ENCODE measurements at regions not wholly inside any gene's neighbourhood (a gene's known extent, or its start where the extent isn't known, plus 50 kb on each side); places are given as distances from the start of the nearest gene placed in this dataset.
A peak's percentile ranks its signal among the peaks of the same experiment; 100 is the strongest.
"Not testable (repeated sequence)": the region's sequence is repeated elsewhere in the genome, so short reads cannot be mapped to it uniquely, and the experiment has no call there.

DNA sequence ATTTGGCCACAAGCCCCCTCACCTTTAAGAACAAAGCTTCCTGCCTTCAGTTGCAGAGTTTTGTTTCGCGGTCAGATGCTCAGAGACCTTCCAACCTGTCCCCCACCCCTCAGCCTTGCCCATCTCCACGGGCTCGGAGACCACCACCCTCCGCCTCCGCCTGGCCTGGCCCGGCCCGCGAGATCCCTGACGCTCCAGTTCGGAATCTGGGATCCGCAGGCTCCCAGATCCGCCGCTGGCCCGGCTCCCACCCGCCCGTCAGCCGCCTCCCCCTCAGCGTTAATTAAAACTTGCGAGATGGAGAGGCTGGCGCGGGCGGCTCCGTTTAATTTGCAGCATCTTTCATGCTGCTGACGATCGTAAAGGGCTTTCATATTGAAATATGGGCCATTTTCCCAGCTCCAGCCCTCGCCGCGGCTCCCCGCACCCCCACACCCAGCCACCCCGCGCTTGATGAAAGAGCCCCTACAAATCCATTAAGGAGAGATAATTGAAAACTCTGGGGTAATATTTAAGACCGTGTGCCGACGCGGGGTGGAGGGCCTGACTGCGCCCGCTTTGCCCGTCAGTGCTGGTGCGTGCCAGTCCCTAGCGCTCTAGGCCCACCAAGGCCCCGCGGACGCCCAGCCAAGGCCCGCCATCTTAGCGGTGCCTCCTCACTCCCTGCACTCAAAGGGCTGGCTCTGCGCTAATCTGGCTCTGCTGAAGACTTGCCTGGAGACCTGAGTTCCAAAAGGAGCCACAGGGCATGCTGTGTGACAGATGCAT is 940.7 kb upstream of the DEFB115 start:
- H3K9me3 Mint-ChIP-seq, H3K36me3 Mint-ChIP-seq, H3K4me1 Mint-ChIP-seq, H3K4me3 Mint-ChIP-seq, H3K27ac Mint-ChIP-seq, DNase-seq: not testable (repeated sequence)
- peaks cover 34% of the 10 kb centered on the region for H3K27me3 Mint-ChIP-seq

DNA sequence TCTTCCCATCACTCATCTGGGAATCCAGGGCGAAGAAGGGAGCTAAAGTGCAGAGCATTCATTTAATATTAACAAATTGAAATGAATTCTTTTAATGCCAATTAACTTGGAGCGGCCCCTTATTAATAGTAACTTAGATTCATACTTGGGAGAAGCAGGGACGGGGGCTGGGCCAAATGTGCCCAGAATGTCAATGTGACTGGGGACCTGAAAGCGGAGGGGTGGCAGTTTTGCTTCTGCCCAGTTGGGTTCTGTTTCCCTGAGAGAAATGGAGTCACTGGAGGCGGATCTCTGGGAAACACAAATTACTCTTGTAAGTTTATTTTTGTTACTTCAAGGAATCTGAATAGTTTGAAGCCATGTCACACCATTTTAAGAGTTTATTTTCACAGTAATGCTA is 923.7 kb upstream of the DEFB115 start:
- DNase-seq, H3K4me3 Mint-ChIP-seq, H3K36me3 Mint-ChIP-seq, H3K4me1 Mint-ChIP-seq, H3K27me3 Mint-ChIP-seq, H3K27ac Mint-ChIP-seq, H3K9me3 Mint-ChIP-seq: not testable (repeated sequence)

DNA sequence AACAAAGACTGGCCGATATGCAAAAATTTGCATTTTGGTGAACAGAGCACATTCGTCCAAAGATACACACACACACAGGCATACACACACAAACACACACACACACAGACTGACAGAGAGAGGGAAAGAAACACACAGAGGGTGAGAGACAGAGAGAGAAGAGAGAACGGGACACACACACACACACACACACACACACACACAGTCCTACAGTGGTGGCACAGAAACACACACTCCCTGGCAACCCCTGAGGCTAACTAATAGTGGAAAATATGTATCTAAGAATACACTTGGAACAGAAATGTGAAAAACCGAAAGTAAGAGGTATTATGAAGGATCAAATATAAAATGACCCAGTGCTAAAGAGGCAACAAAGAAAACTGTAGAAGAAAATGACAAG is 919.9 kb upstream of the DEFB115 start:
- H3K9me3 Mint-ChIP-seq, H3K27ac Mint-ChIP-seq, H3K36me3 Mint-ChIP-seq, H3K4me3 Mint-ChIP-seq, DNase-seq, H3K27me3 Mint-ChIP-seq, H3K4me1 Mint-ChIP-seq: not testable (repeated sequence)

DNA sequence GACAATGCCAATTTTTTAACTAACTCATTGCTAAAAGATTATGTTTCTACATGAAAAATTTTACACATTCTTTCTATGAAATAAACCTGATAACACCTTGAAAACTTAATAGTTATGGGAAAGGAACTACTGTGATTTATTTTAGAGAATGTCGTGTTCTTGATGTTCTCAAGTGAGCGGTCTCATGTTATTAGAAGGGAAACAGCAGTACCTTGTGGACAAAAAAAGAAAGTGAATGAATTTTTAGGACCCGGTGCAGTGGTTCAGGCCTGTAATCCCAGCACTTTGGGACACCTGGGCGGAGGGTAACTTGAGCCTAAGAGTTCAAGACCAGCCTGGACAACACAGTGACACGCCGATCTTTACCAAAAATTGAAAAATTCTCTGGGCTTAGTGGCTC is 908.5 kb upstream of the DEFB115 start:
- H3K36me3 Mint-ChIP-seq, H3K4me1 Mint-ChIP-seq, H3K27ac Mint-ChIP-seq, H3K27me3 Mint-ChIP-seq, DNase-seq, H3K4me3 Mint-ChIP-seq, H3K9me3 Mint-ChIP-seq: not testable (repeated sequence)

DNA sequence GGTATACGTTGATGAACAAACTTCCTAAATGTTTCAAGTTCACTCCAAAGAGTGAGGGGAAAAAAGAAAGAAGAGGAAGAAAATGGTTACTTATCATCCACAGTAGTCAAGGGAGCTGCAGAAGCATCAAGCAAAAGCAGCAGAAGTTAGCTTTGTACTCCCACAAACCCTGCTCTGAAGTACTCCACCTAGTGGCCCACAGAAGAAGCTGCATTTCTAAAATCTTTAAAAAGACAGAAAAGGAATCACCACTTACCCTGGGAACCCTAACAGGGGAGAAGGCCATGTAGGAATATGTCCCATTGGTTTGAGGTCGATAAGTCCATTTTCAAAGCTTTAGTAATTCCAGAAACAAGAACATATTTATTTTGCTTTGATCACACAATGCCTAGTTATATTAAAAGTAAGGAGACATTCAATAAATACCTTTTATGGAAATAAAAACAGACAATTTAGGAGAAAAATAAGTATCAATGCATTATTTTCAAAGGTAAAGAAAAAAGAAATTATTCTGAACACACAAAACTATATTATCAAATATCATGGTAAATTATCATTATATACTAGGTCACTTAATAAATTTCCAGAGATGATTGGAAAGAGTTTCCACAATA is 900.5 kb upstream of the DEFB115 start:
- H3K4me3 Mint-ChIP-seq, DNase-seq, H3K36me3 Mint-ChIP-seq, H3K27ac Mint-ChIP-seq, H3K27me3 Mint-ChIP-seq, H3K4me1 Mint-ChIP-seq, H3K9me3 Mint-ChIP-seq: not testable (repeated sequence)

DNA sequence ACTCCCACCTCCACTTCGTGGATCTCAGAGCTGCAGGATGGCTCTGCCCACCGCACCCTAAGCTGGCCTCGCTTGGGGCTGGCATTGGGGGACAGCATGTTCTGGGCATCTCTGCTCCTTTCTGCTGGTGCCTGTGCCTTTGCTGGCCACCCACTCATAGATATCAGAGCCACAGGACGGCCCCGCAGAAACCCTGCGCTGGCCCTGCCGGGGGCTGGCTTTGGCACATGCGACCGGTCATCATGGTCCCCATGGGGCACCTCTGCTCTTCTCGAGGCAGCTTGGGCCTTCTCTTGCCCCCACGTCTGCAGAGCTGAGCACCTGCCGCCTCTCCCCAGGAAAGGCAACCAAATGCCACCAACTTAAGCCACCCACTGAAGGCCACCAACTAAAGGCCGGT is 895.7 kb upstream of the DEFB115 start:
- H3K36me3 Mint-ChIP-seq, H3K4me3 Mint-ChIP-seq, H3K27ac Mint-ChIP-seq, H3K9me3 Mint-ChIP-seq, H3K4me1 Mint-ChIP-seq, H3K27me3 Mint-ChIP-seq, DNase-seq: not testable (repeated sequence)

DNA sequence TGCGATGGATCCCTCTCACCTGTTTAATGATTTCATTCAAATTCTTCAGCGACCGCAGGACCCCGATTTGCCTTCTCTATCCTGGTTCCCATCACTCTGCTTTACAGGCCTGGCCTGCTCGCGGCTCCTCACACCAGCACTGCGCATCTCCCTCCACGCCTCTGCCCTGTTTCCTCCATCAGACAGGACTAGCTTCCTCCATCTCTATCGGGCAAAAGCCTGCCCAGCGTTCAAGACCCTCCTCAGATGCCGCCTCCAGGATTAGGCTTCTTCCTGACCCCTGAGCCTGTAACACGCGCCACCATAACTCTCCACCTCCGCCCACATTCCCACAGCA is 881.1 kb upstream of the DEFB115 start:
- not testable (repeated sequence) for DNase-seq, H3K9me3 Mint-ChIP-seq, H3K27me3 Mint-ChIP-seq
- Mint-ChIP-seq H3K27ac (peak overlapping the region; percentile 92), H3K4me3 (peak overlapping the region; percentile 81), H3K4me1 (peaks cover 22% of the 10 kb centered on the region), H3K36me3 (peaks cover 21% of the 10 kb centered on the region)

DNA sequence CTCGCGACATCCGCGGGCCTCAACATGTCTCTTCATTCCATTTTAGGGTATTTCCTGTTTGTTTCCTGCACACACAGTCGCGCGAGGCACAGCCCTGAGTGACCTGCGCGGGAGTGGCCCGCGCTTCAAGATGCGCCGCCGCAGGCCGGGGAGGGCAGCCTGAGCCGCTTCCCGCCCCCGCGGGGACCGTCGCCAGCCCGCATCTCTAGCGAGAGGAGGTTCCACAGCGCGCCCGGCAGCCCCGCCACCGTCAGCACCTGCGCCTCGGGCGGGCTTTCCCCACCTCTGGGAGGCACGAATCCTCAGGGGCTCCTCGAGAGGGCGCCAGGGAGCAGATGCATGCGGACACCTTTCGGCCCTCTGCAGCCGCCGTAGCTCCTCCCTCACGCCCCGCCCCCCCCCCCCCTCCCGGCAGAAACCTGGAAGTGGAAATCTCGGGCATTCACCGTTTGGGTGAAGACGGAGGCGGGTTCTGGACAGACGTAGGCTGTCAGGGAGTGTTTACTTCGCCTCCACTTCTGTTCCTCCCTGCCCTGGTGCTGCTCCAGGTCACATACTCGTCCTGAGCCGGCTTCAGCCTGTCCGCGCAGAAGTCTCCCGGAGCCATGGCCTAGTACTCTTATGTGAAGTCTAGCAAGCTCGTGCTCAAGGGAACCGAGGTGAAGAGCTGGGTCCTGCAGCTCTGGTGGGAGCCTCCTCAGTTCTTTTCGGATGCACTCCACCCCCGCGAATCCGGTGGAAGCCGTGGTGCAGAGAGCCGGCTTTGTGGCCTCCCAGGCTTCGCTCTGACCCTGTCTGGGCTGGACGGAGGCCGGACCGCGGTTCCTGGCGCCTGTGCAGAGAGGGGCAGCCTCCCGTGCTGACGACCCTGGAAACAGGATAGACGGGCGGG is 880.5 kb upstream of the DEFB115 start:
- Mint-ChIP-seq H3K4me1 (peaks cover 28% of the 10 kb centered on the region), H3K36me3 (peaks cover 23% of the 10 kb centered on the region), H3K27me3 (no peaks in the 10 kb centered on the region), H3K4me3 (peak overlapping the region; percentile 94), H3K27ac (peak overlapping the region; percentile 92), H3K9me3 (peaks cover 3% of the 10 kb centered on the region)
- DNase-seq = peak; percentile 91

DNA sequence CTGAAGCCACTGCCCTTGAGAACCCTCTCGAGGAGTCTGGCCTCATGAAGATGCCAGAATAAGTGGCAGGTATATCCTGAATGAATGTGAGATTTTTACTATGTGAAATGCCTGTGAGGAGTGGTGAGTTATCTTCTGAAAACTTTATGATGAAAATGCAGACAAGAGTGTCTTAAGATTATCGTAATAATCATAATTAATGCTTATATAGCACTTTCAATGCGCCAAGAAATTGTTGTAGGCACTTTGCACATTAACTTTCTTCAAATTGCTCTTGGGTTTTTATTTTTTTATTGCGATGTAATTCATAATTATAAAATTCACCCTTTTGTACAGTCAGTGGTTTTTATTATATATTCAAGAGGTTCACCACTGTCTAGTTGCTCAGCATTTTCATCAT is 879.1 kb upstream of the DEFB115 start:
- Mint-ChIP-seq H3K4me1 (peaks cover 33% of the 10 kb centered on the region), H3K27ac (peak overlapping the region; percentile 91), H3K36me3 (peaks cover 25% of the 10 kb centered on the region), H3K4me3 (peak overlapping the region; percentile 94)
- H3K9me3 Mint-ChIP-seq, H3K27me3 Mint-ChIP-seq, DNase-seq: not testable (repeated sequence)

DNA sequence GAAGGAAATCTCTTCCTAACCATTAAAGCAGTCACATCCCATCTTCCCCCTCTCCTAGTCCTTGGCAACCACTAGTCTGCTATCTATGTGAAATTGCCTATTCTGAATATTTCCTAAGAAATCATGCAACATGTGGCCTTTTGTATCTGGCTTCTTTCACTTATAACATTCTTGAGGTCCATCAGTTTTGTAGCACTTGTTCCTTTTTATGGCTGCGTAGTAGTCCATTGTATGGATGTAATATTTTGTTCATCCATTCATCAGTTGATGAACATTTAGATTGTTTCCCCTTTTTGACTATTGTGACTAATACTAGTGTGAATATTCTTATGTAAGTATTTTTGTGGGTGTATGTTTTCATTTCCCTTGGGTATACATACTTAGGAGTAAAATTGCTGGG is 878.7 kb upstream of the DEFB115 start:
- H3K4me1 Mint-ChIP-seq = peaks cover 37% of the 10 kb centered on the region
- DNase-seq, H3K9me3 Mint-ChIP-seq, H3K27me3 Mint-ChIP-seq, H3K27ac Mint-ChIP-seq: not testable (repeated sequence)
- H3K4me3 Mint-ChIP-seq = peak overlapping the region; percentile 94
- H3K36me3 Mint-ChIP-seq = peaks cover 28% of the 10 kb centered on the region

DNA sequence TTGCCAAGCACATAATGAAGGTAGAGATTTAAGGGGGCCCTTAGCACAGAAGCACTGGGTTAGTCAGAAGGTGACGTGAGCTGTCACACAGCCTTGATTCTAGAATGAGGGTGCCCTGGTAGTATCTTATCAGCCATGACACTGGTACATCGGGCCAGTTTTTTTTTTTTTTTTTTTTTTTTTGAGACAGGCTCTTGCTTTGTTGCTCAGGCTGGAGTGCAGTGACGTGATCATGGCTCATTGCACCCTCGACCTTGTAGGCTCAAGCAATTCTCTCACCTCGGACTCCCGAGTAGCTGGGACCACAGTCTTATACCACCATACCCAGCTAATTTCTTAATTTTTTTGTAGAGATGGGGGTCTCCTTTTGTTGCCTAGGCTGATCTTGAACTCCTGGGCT is 872.6 kb upstream of the DEFB115 start:
- H3K36me3 Mint-ChIP-seq = peaks cover 33% of the 10 kb centered on the region
- not testable (repeated sequence) for H3K27ac Mint-ChIP-seq, DNase-seq, H3K9me3 Mint-ChIP-seq, H3K27me3 Mint-ChIP-seq, H3K4me3 Mint-ChIP-seq
- peaks cover 33% of the 10 kb centered on the region for H3K4me1 Mint-ChIP-seq

DNA sequence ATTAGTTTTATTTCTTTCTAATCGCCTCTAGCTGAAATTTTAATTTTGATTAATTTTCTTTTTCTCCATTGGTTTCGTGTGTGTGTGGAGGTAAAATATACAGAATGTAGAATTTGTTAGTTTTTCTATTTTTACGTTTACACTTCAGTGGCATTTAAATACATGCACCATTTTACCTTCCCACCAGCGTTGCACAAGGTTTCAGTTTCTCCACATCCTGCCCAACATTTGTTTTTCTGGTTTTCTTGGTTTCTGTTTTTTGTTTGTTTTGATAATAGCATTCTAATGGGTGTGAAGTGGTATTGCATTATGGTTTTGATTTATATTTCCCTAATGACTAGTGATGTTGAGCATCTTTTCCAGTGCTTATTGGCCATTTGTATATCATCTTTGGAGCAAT is 871.4 kb upstream of the DEFB115 start:
- not testable (repeated sequence) for H3K4me3 Mint-ChIP-seq, H3K9me3 Mint-ChIP-seq, H3K27me3 Mint-ChIP-seq, H3K27ac Mint-ChIP-seq, DNase-seq
- peaks cover 27% of the 10 kb centered on the region for H3K4me1 Mint-ChIP-seq
- H3K36me3 Mint-ChIP-seq = peaks cover 27% of the 10 kb centered on the region

DNA sequence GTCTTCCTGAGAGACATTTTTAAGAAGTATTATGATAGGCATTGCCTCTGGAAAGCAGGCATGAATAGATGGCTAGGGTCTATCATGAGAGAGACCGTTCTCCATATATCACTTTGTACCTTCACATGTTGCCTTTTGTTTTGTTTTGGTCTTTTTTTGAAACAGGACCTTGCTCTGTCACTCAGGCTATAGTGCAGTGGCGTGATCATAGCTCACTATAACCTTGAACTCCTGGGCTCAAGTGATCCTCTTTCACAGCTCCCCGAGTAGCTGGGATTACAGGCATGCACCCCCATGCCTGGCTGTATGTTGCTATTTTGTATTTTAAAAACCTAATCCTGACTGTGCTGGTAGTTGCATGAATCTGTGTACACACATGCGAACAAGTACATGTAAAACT is 869.6 kb upstream of the DEFB115 start:
- H3K27ac Mint-ChIP-seq, H3K9me3 Mint-ChIP-seq, H3K27me3 Mint-ChIP-seq, DNase-seq, H3K4me3 Mint-ChIP-seq: not testable (repeated sequence)
- H3K36me3 Mint-ChIP-seq = peaks cover 23% of the 10 kb centered on the region
- H3K4me1 Mint-ChIP-seq = peaks cover 16% of the 10 kb centered on the region

DNA sequence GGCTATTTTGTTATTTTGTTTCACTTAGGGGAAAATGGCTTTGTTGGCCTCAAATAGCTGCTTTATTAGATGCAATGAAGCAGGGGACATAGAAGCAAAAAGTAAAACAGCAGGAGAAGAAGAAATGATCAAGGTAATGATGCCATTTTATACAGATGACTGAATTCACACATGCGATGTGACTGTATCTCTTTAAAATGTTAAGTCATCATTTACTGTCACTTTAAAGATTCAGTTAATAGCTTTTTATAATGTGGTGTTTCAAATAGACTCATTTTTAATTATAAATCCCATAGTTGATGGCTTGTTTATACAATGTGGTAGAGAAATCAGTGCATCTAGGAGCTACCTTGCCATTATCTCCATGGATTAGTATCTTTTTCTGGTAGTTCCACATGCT is 863.9 kb upstream of the DEFB115 start:
- not testable (repeated sequence) for DNase-seq, H3K4me3 Mint-ChIP-seq, H3K27ac Mint-ChIP-seq, H3K9me3 Mint-ChIP-seq, H3K27me3 Mint-ChIP-seq, H3K4me1 Mint-ChIP-seq
- peaks cover 29% of the 10 kb centered on the region for H3K36me3 Mint-ChIP-seq

DNA sequence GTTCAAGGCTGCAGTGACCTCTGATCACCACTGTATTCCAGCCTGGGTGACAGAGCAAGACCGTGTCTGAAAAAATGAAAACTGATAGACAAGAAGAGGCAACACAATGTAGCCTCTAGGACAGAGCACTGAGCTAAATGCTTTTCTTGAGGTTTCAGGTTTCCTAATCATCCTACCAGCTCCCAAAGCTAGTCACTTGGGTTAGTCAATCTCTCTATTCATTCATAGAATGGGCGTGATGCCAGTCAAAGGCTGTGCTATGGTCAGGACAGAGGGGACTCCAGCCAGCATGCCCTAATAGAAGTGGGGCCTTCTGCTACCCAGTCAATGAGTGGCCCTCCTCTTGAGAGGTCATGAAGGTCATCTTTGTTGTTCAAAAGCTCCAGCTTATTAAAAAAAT is 860.4 kb upstream of the DEFB115 start:
- H3K4me3 Mint-ChIP-seq, H3K27ac Mint-ChIP-seq, H3K27me3 Mint-ChIP-seq, H3K9me3 Mint-ChIP-seq, DNase-seq, H3K4me1 Mint-ChIP-seq: not testable (repeated sequence)
- peaks cover 56% of the 10 kb centered on the region for H3K36me3 Mint-ChIP-seq
